ENCODE measurements at regions not wholly inside any gene's neighbourhood (a gene's known extent, or its start where the extent isn't known, plus 50 kb on each side); places are given as distances from the start of the nearest gene placed in this dataset.

- no peak for TF ChIP-seq POLR2A (IDR thresholded peaks at IDR 0.05)
- TF ChIP-seq CTCF (IDR thresholded peaks at IDR 0.05): no peak
- TF ChIP-seq POLR2AphosphoS5 (IDR thresholded peaks at IDR 0.05): no peak
Measured at GRCh38 chr13:85368686-85369085, 430.5 kb downstream of the SLITRK6 start.

Data from breast epithelium (tissue), 3 donors.